ENCODE measurements at regions not wholly inside any gene's neighbourhood (a gene's known extent, or its start where the extent isn't known, plus 50 kb on each side); places are given as distances from the start of the nearest gene placed in this dataset.

DNA sequence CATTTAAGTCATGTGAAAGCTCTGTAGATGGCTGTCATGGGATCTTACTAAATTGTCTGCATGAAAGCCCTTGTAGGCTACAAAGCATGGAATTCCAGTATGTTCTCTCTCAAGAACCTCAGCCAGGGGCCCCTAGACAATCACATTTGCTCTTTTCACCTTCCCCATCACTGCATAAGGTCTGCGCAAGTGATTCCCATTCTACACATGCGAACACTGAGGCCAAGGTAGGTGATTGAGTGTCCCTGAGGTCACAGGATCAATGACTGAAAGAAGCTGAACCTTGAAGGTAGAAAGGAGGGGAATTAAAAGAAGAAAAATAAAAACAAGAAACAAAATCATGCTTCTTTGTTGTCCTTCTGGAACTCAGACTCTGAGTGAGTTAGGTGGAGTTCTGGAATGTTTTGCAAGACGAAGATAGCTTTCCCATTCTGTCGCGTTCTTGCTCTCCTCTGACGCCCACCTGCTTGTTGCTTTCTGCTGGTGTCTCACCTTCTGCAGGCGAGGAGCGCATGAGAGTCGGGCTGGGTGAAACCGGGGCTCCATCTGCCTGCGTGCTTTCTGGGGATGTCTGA lies 79.9 kb downstream of the SPRING1 start:
- no peaks in the 10 kb centered on the region for H3K36me3 ChIP-seq (ENCODE audit: control insufficient read depth in 2 of 2, extremely low read depth in 1 of 2, insufficient read depth in 1 of 2, low read length in 1 of 2)
- H3K27me3 Mint-ChIP-seq = peaks cover 7 to 25% of the 10 kb centered on the region in 2 donors
- no peak overlapping the region for H3K4me3 ChIP-seq (ENCODE audit: control insufficient read depth in 1 of 2, extremely low read depth in 1 of 2, low read length in 1 of 2)
- H3K4me3 Mint-ChIP-seq = no peak overlapping the region
- peaks cover 0 to 38% of the 10 kb centered on the region in 2 experiments for H3K27me3 ChIP-seq (replicated peaks in 1 of 2; ENCODE audit: control insufficient read depth in 2 of 2, extremely low read depth in 1 of 2, insufficient read depth in 2 of 2, low read length in 1 of 2)
- WGBS (ENCODE audit: insufficient coverage) = 47% methylated on average over 9 of the region's 11 CpGs
- DNase-seq (no peak), ATAC-seq (replicated peaks in 1 of 4) (no peak)
- ChIA-PET CTCF (interaction anchor here in 1 of 2 donors (0.6 kb wide), 1 partner anchor 236 kb away, joined by 3 read pairs; no protein-coding TSS in a partner anchor), POLR2A (interaction anchor here in 1 of 2 donors (0.8 kb wide), 1 partner anchor 10 kb away, joined by 4 read pairs; no protein-coding TSS in a partner anchor)
- H3K36me3 Mint-ChIP-seq = no peaks in the 10 kb centered on the region
- H3K9me3 Mint-ChIP-seq = peaks cover 0 to 3% (median 3%) of the 10 kb centered on the region in 3 donors
- H3K4me1 Mint-ChIP-seq = peaks cover 0 to 2% (median 0%) of the 10 kb centered on the region in 3 donors
- no peaks in the 10 kb centered on the region for H3K9me3 ChIP-seq
- no peak overlapping the region for H3K27ac ChIP-seq (ENCODE audit: low read length)
- no peak overlapping the region for H3K27ac Mint-ChIP-seq
- no peaks in the 10 kb centered on the region for H3K4me1 ChIP-seq (ENCODE audit: control insufficient read depth in 1 of 2, extremely low read depth in 1 of 2, insufficient read depth in 2 of 2, low read length in 2 of 2)

DNA sequence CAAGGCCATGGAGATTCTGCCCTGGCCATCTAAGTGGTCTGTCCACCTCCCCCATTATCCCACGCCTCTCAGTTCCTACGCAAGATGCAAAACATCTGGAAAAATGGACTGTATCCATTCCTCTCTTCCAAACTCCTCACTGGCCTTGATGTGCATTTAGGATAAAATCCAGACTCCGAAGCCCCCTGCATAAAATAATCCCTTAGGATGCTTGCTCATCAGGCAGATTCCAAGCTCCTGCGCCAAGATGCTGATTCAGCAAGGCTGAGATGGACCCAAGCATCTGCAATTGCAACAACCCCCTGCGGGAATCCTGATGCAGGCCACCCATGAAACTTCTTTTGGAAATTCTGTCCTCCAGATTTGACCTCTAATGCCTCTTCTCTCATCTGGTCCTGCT lies 81.6 kb downstream of the SPRING1 start:
- Mint-ChIP-seq H3K4me3 (no peak overlapping the region), H3K4me1 (peaks cover 0 to 4% (median 2%) of the 10 kb centered on the region in 3 donors), H3K36me3 (no peaks in the 10 kb centered on the region), H3K9me3 (peaks cover 0 to 4% (median 3%) of the 10 kb centered on the region in 3 donors), H3K27ac (no peak overlapping the region), H3K27me3 (peaks cover 7 to 23% of the 10 kb centered on the region in 2 donors)
- DNase-seq (no peak), ATAC-seq (replicated peaks in 1 of 4) (no peak)
- ChIA-PET POLR2A (interaction anchor here in 1 of 2 donors (0.7 kb wide), 1 partner anchor 138 kb away, joined by 3 read pairs; no protein-coding TSS in a partner anchor), CTCF (no interaction called here)
- Histone ChIP-seq H3K27me3 (replicated peaks in 1 of 2; ENCODE audit: control insufficient read depth in 2 of 2, extremely low read depth in 1 of 2, insufficient read depth in 2 of 2, low read length in 1 of 2) (peaks cover 0 to 25% of the 10 kb centered on the region in 2 experiments), H3K4me3 (ENCODE audit: control insufficient read depth in 1 of 2, extremely low read depth in 1 of 2, low read length in 1 of 2) (no peak overlapping the region), H3K4me1 (ENCODE audit: control insufficient read depth in 1 of 2, extremely low read depth in 1 of 2, insufficient read depth in 2 of 2, low read length in 2 of 2) (no peaks in the 10 kb centered on the region), H3K9me3 (no peaks in the 10 kb centered on the region), H3K36me3 (ENCODE audit: control insufficient read depth in 2 of 2, extremely low read depth in 1 of 2, insufficient read depth in 1 of 2, low read length in 1 of 2) (no peaks in the 10 kb centered on the region), H3K27ac (ENCODE audit: low read length) (no peak overlapping the region)
- WGBS (ENCODE audit: insufficient coverage) = 83% methylated on average over 5 of the region's 5 CpGs

DNA sequence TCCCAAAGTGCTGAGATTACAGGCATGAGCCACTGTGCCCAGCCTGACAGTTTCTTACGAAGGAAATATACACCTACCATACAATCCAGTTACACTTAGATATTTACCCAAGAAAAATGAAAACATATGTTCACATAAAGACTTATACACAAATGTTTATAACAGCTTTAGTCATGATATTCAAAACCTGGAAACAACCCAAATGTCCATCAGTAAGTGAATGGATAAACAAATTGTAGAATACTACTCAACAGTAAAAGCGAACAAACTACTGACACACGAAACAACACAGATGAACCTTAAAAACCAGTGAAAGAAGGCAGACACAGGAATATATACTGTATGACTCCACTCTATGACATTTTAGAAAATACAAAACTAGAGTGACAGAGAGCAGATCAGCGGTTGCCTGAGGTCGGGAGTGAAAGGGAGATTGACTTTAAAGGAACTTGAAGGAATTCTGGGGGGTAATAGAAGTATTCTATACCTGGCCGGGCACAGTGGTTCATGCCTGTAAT lies 83.6 kb downstream of the SPRING1 start:
- no peak overlapping the region for H3K4me3 ChIP-seq (ENCODE audit: control insufficient read depth in 1 of 2, extremely low read depth in 1 of 2, low read length in 1 of 2)

DNA sequence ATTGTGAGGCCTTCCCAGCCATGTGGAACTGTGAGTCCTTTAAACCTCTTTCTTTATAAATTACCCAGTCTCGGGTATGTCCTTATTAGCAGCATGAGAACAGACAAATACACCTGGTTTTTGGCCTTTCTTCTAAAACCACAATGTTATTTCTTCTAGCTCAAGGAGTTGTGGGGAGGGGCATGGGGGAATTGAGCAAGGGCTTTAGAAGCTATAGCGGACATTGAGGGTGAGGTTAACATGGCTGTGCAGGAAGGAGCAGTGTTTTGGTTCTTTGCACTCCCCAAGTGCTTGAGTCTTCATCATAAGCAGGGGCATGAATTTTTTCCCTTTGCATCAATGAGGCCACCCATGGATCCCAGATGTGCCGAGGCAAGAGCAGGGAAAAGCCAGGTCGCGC lies 86.8 kb downstream of the SPRING1 start:
- peaks cover 0 to 13% of the 10 kb centered on the region in 2 experiments for H3K27me3 ChIP-seq (replicated peaks in 1 of 2; ENCODE audit: control insufficient read depth in 2 of 2, extremely low read depth in 1 of 2, insufficient read depth in 2 of 2, low read length in 1 of 2)
- ATAC-seq (replicated peaks in 1 of 4) (no peak), DNase-seq (no peak)
- no peak overlapping the region for H3K4me3 ChIP-seq (ENCODE audit: control insufficient read depth in 1 of 2, extremely low read depth in 1 of 2, low read length in 1 of 2)
- ChIA-PET POLR2A (no interaction called here), CTCF (interaction anchor here (0.7 to 0.9 kb wide), 2 partner anchors 231 to 318 kb away, joined by 3 to 5 read pairs; no protein-coding TSS in a partner anchor)
- no peak overlapping the region for H3K27ac ChIP-seq (ENCODE audit: low read length)
- no peaks in the 10 kb centered on the region for H3K4me1 ChIP-seq (ENCODE audit: control insufficient read depth in 1 of 2, extremely low read depth in 1 of 2, insufficient read depth in 2 of 2, low read length in 2 of 2)
- 89% methylated on average over 4 of the region's 5 CpGs for WGBS (ENCODE audit: insufficient coverage)
- H3K9me3 ChIP-seq = no peaks in the 10 kb centered on the region
- Mint-ChIP-seq H3K27ac (no peak overlapping the region), H3K4me1 (peaks cover 2 to 13% (median 4%) of the 10 kb centered on the region in 3 donors), H3K27me3 (peaks cover 10 to 16% of the 10 kb centered on the region in 2 donors), H3K36me3 (no peaks in the 10 kb centered on the region), H3K9me3 (peaks cover 3 to 4% (median 3%) of the 10 kb centered on the region in 3 donors), H3K4me3 (no peak overlapping the region)
- H3K36me3 ChIP-seq (ENCODE audit: control insufficient read depth in 2 of 2, extremely low read depth in 1 of 2, insufficient read depth in 1 of 2, low read length in 1 of 2) = no peaks in the 10 kb centered on the region

More for the DNA sequence above, 83.6 kb downstream of the SPRING1 start:
- H3K27me3 Mint-ChIP-seq = peaks cover 12 to 21% of the 10 kb centered on the region in 2 donors
- H3K36me3 ChIP-seq (ENCODE audit: control insufficient read depth in 2 of 2, extremely low read depth in 1 of 2, insufficient read depth in 1 of 2, low read length in 1 of 2) = no peaks in the 10 kb centered on the region
- no peaks in the 10 kb centered on the region for H3K36me3 Mint-ChIP-seq
- no peak overlapping the region for H3K4me3 Mint-ChIP-seq
- H3K27ac ChIP-seq (ENCODE audit: low read length) = no peak overlapping the region
- peaks cover 0 to 7% (median 2%) of the 10 kb centered on the region in 3 donors for H3K4me1 Mint-ChIP-seq
- H3K4me1 ChIP-seq (ENCODE audit: control insufficient read depth in 1 of 2, extremely low read depth in 1 of 2, insufficient read depth in 2 of 2, low read length in 2 of 2) = no peaks in the 10 kb centered on the region
- no peaks in the 10 kb centered on the region for H3K9me3 ChIP-seq
- ChIA-PET CTCF (interaction anchor here in 1 of 2 donors (0.6 kb wide), 1 partner anchor 402 kb away, joined by 3 read pairs; no protein-coding TSS in a partner anchor), POLR2A (interaction anchor here in 1 of 2 donors (0.6 kb wide), 1 partner anchor 23 kb away, joined by 4 read pairs; no protein-coding TSS in a partner anchor)
- H3K27me3 ChIP-seq (replicated peaks in 1 of 2; ENCODE audit: control insufficient read depth in 2 of 2, extremely low read depth in 1 of 2, insufficient read depth in 2 of 2, low read length in 1 of 2) = peaks cover 0 to 18% of the 10 kb centered on the region in 2 experiments
- ATAC-seq (replicated peaks in 1 of 4) (no peak), DNase-seq (no peak)
- peaks cover 3 to 4% (median 3%) of the 10 kb centered on the region in 3 donors for H3K9me3 Mint-ChIP-seq
- no peak overlapping the region for H3K27ac Mint-ChIP-seq
- 81% methylated on average over 3 of the region's 6 CpGs for WGBS (ENCODE audit: insufficient coverage)

GRCh38 chr12:116650585-116651087 lies 87.2 kb downstream of the SPRING1 start:
- Histone ChIP-seq H3K27me3 (replicated peaks in 1 of 2; ENCODE audit: control insufficient read depth in 2 of 2, extremely low read depth in 1 of 2, insufficient read depth in 2 of 2, low read length in 1 of 2) (peaks cover 0 to 13% of the 10 kb centered on the region in 2 experiments), H3K9me3 (no peaks in the 10 kb centered on the region), H3K27ac (ENCODE audit: low read length) (no peak overlapping the region), H3K4me1 (ENCODE audit: control insufficient read depth in 1 of 2, extremely low read depth in 1 of 2, insufficient read depth in 2 of 2, low read length in 2 of 2) (no peaks in the 10 kb centered on the region), H3K36me3 (ENCODE audit: control insufficient read depth in 2 of 2, extremely low read depth in 1 of 2, insufficient read depth in 1 of 2, low read length in 1 of 2) (no peaks in the 10 kb centered on the region), H3K4me3 (ENCODE audit: control insufficient read depth in 1 of 2, extremely low read depth in 1 of 2, low read length in 1 of 2) (no peak overlapping the region)
- H3K36me3 Mint-ChIP-seq = no peaks in the 10 kb centered on the region
- peaks cover 2 to 13% (median 4%) of the 10 kb centered on the region in 3 donors for H3K4me1 Mint-ChIP-seq
- ChIA-PET CTCF (interaction anchor here in 1 of 2 donors (0.7 kb wide), 1 partner anchor 232 kb away, joined by 3 read pairs; no protein-coding TSS in a partner anchor), POLR2A (no interaction called here)
- peaks cover 3 to 4% (median 3%) of the 10 kb centered on the region in 3 donors for H3K9me3 Mint-ChIP-seq
- peaks cover 10 to 17% of the 10 kb centered on the region in 2 donors for H3K27me3 Mint-ChIP-seq
- ATAC-seq (replicated peaks in 1 of 4) (no peak), DNase-seq (no peak)
- WGBS (ENCODE audit: insufficient coverage) = no CpG with 5 or more reads among the region's 6 CpGs
- no peak overlapping the region for H3K27ac Mint-ChIP-seq
- no peak overlapping the region for H3K4me3 Mint-ChIP-seq

- peaks cover 10 to 19% of the 10 kb centered on the region in 2 donors for H3K27me3 Mint-ChIP-seq
- Histone ChIP-seq H3K4me3 (ENCODE audit: control insufficient read depth in 1 of 2, extremely low read depth in 1 of 2, low read length in 1 of 2) (no peak overlapping the region), H3K9me3 (no peaks in the 10 kb centered on the region), H3K27me3 (replicated peaks in 1 of 2; ENCODE audit: control insufficient read depth in 2 of 2, extremely low read depth in 1 of 2, insufficient read depth in 2 of 2, low read length in 1 of 2) (peaks cover 0 to 9% of the 10 kb centered on the region in 2 experiments), H3K36me3 (ENCODE audit: control insufficient read depth in 2 of 2, extremely low read depth in 1 of 2, insufficient read depth in 1 of 2, low read length in 1 of 2) (no peaks in the 10 kb centered on the region), H3K27ac (ENCODE audit: low read length) (no peak overlapping the region), H3K4me1 (ENCODE audit: control insufficient read depth in 1 of 2, extremely low read depth in 1 of 2, insufficient read depth in 2 of 2, low read length in 2 of 2) (no peaks in the 10 kb centered on the region)
- ATAC-seq (replicated peaks in 1 of 4) (no peak), DNase-seq (no peak)
- CTCF ChIA-PET = interaction anchor here in 1 of 2 donors (0.7 kb wide), 1 partner anchor 232 kb away, joined by 3 read pairs; no protein-coding TSS in a partner anchor
- POLR2A ChIA-PET = no interaction called here
- no peak overlapping the region for H3K27ac Mint-ChIP-seq
- peaks cover 3 to 4% (median 4%) of the 10 kb centered on the region in 3 donors for H3K9me3 Mint-ChIP-seq
- no peaks in the 10 kb centered on the region for H3K36me3 Mint-ChIP-seq
- peaks cover 2 to 13% (median 4%) of the 10 kb centered on the region in 3 donors for H3K4me1 Mint-ChIP-seq
- 83% methylated on average over 1 of the region's 2 CpGs for WGBS (ENCODE audit: insufficient coverage)
- H3K4me3 Mint-ChIP-seq = no peak overlapping the region
Measured at GRCh38 chr12:116650062-116650461, 87.8 kb downstream of the SPRING1 start.
